ENCODE measurements at regions not wholly inside any gene's neighbourhood (a gene's known extent, or its start where the extent isn't known, plus 50 kb on each side); places are given as distances from the start of the nearest gene placed in this dataset.

GRCh38 chr7:159204664-159205063, 60.0 kb upstream of the VIPR2 start:
- TF ChIP-seq, protein P1, sequence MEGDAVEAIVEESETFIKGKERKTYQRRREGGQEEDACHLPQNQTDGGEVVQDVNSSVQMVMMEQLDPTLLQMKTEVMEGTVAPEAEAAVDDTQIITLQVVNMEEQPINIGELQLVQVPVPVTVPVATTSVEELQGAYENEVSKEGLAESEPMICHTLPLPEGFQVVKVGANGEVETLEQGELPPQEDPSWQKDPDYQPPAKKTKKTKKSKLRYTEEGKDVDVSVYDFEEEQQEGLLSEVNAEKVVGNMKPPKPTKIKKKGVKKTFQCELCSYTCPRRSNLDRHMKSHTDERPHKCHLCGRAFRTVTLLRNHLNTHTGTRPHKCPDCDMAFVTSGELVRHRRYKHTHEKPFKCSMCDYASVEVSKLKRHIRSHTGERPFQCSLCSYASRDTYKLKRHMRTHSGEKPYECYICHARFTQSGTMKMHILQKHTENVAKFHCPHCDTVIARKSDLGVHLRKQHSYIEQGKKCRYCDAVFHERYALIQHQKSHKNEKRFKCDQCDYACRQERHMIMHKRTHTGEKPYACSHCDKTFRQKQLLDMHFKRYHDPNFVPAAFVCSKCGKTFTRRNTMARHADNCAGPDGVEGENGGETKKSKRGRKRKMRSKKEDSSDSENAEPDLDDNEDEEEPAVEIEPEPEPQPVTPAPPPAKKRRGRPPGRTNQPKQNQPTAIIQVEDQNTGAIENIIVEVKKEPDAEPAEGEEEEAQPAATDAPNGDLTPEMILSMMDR (IDR thresholded peaks at IDR 0.05), result no peak
- no peak for TF ChIP-seq POLR2A (IDR thresholded peaks at IDR 0.05)
- TF ChIP-seq POLR2AphosphoS5 (IDR thresholded peaks at IDR 0.05), result no peak
